ENCODE measurements at regions not wholly inside any gene's neighbourhood (a gene's known extent, or its start where the extent isn't known, plus 50 kb on each side); places are given as distances from the start of the nearest gene placed in this dataset.

GRCh38 chr6:81003894-81004293 is 748.6 kb downstream of the TENT5A start:
- TF ChIP-seq, protein P1, sequence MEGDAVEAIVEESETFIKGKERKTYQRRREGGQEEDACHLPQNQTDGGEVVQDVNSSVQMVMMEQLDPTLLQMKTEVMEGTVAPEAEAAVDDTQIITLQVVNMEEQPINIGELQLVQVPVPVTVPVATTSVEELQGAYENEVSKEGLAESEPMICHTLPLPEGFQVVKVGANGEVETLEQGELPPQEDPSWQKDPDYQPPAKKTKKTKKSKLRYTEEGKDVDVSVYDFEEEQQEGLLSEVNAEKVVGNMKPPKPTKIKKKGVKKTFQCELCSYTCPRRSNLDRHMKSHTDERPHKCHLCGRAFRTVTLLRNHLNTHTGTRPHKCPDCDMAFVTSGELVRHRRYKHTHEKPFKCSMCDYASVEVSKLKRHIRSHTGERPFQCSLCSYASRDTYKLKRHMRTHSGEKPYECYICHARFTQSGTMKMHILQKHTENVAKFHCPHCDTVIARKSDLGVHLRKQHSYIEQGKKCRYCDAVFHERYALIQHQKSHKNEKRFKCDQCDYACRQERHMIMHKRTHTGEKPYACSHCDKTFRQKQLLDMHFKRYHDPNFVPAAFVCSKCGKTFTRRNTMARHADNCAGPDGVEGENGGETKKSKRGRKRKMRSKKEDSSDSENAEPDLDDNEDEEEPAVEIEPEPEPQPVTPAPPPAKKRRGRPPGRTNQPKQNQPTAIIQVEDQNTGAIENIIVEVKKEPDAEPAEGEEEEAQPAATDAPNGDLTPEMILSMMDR (IDR thresholded peaks at IDR 0.05) = no peak
- TF ChIP-seq POLR2A (IDR thresholded peaks at IDR 0.05) (no peak), POLR2AphosphoS5 (IDR thresholded peaks at IDR 0.05) (no peak)

Data from prostate gland (tissue), 2 donors.